Thyroid gland (tissue), 4 donors: ENCODE measurements at regions not wholly inside any gene's neighbourhood (a gene's known extent, or its start where the extent isn't known, plus 50 kb on each side); places are given as distances from the start of the nearest gene placed in this dataset.

Experiments
- POLR2A ChIP-seq, 2 donors: fragments of 450-650 bp; IDR thresholded peaks; one replicate each; pipeline ENCODE4 v1.6.1; 2017; ENCODE audit warnings: antibody characterized with exemption in 2 of 2, mild to moderate bottlenecking in 2 of 2, moderate library complexity in 1 of 2
- TF ChIP-seq, protein P1 (sequence below), 6 experiments: fragments of 200-600 bp in 3 of 6; fragments of 450-650 bp in 3 of 6; sonication (generic) in 3 of 6; IDR thresholded peaks; one replicate each; pipeline ENCODE4 v1.5.1; 2016 to 2019; ENCODE audit warnings: antibody characterized with exemption in 6 of 6, mild to moderate bottlenecking in 2 of 6, inconsistent platforms in 1 of 6, moderate library complexity in 1 of 6

GRCh38 chr10:31081937-31082840 lies 50.5 kb upstream of the ZNF438 start:
- no peak for TF ChIP-seq POLR2A (IDR thresholded peaks at IDR 0.05)
- TF ChIP-seq, protein P1, sequence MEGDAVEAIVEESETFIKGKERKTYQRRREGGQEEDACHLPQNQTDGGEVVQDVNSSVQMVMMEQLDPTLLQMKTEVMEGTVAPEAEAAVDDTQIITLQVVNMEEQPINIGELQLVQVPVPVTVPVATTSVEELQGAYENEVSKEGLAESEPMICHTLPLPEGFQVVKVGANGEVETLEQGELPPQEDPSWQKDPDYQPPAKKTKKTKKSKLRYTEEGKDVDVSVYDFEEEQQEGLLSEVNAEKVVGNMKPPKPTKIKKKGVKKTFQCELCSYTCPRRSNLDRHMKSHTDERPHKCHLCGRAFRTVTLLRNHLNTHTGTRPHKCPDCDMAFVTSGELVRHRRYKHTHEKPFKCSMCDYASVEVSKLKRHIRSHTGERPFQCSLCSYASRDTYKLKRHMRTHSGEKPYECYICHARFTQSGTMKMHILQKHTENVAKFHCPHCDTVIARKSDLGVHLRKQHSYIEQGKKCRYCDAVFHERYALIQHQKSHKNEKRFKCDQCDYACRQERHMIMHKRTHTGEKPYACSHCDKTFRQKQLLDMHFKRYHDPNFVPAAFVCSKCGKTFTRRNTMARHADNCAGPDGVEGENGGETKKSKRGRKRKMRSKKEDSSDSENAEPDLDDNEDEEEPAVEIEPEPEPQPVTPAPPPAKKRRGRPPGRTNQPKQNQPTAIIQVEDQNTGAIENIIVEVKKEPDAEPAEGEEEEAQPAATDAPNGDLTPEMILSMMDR (IDR thresholded peaks at IDR 0.05) = no peak
